Calu3 (cell line): ENCODE measurements at regions not wholly inside any gene's neighbourhood (a gene's known extent, or its start where the extent isn't known, plus 50 kb on each side); places are given as distances from the start of the nearest gene placed in this dataset.

Experiments used
- BruUV-seq: library from RNA; stranded (reverse); fragments of 400-500 nt; replicated peaks from 2 replicates; lab custom pipeline; 2021; lab: Mats Ljungman, UMichigan
- CTCF ChIA-PET: fragments of 300-600 bp; sonication (Branson Sonifier 250); formaldehyde crosslinking; loops from one replicate; lab custom pipeline; 2022; ENCODE audit warnings: antibody characterized with exemption; lab: Charles Lee
- DNase-seq: peaks from one replicate; pipeline ENCODE4 v3.0.0; 2022
- H3K27ac Mint-ChIP-seq: one replicate; pipeline ENCODE4 v1.8.0; 2022; ENCODE audit warnings: mixed read lengths; ENCODE audit not compliant: unreplicated experiment
- H3K27me3 Mint-ChIP-seq: one replicate; pipeline ENCODE4 v1.8.0; 2022; ENCODE audit warnings: mixed read lengths; ENCODE audit not compliant: unreplicated experiment
- H3K36me3 Mint-ChIP-seq: one replicate; pipeline ENCODE4 v1.8.0; 2022; ENCODE audit warnings: mild to moderate bottlenecking, moderate library complexity, mixed read lengths; ENCODE audit not compliant: insufficient read depth, unreplicated experiment
- H3K4me1 Mint-ChIP-seq: one replicate; pipeline ENCODE4 v1.8.0; 2022; ENCODE audit warnings: mild to moderate bottlenecking, low read depth, mixed read lengths; ENCODE audit not compliant: unreplicated experiment
- H3K4me3 Mint-ChIP-seq: one replicate; pipeline ENCODE4 v1.8.0; 2022; ENCODE audit warnings: mild to moderate bottlenecking, low read depth, moderate library complexity, mixed read lengths; ENCODE audit not compliant: unreplicated experiment
- H3K9me3 Mint-ChIP-seq: one replicate; pipeline ENCODE4 v1.8.0; 2022; ENCODE audit warnings: low read depth, mixed read lengths; ENCODE audit not compliant: unreplicated experiment
- intact Hi-C: fragments of 100-400 bp; cut with micrococcal nuclease; formaldehyde crosslinking; loops from one replicate; pipeline ENCODE4 v1.10.0; 2022; ENCODE audit not compliant: unreplicated experiment
- TF ChIP-seq, protein P1 (sequence below): fragments of 200-600 bp; IDR thresholded peaks from one replicate; pipeline ENCODE4 v1.8.0; 2022; ENCODE audit warnings: antibody characterized with exemption; ENCODE audit not compliant: unreplicated experiment

DNA sequence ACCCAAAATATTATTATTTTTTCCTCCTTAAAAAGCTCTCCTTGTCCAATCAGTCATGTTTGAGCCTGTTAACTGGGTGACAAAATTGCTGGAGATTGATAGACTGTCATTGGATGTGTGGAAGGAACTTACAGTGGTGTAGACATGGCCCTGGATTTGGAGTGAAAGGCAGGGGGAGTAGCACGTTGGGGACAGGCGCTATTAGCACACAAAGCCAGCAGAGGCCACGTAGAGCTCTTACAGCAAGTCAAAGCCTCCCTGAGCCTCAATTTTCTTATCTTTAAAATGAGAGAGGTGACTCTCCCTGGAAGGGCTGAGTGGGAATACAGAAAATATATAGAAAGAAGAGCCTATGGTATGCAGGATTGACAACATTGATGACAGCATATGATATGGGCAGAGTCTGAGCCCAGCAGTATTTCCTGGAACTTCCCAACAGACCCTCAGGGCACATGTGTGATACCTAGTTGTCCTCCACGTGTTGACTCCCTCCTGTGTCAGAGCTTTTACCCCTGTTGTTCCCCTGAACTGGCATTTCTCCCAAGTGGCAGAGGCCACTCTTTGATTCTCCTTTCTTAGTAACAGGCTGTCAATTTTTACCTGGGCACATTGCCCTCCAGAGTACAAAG is 504.9 kb downstream of the VRK1 start:
- no TSS peak for BruUV-seq
- H3K9me3 Mint-ChIP-seq = peaks cover 14% of the 10 kb centered on the region

DNA sequence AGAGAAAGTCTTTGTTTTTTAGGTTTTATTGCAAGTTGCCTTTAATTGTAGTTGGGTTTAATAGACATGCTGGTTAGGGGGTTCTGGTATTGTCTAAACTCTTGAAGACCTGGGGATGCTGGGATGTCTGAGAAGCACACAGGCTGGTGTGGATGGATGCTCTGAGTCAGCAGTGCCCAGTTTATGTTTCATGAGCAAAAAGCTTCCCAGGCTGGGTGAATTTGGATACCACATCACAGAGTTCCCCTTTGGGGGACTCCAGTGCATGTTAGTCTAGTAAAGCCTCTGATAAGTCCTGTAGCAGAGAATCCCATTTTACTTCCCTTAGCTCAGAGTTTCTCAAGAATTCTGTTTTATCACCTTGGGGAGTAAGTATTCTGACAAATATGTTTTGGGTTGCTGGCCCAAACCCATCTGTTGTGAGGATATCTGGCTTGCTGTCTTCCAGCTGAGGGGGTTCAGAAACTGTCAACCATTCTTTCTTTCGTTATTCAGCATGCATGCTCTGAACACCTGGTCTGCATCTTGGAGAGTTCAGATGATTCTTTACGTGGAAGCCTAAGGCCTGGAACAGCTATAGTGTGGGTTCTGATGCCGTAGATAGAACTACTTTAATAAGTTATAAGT is 509.1 kb downstream of the VRK1 start:
- Mint-ChIP-seq H3K36me3 (no peaks in the 10 kb centered on the region), H3K4me1 (no peaks in the 10 kb centered on the region), H3K27me3 (no peaks in the 10 kb centered on the region), H3K27ac (no peak overlapping the region), H3K9me3 (peaks cover 15% of the 10 kb centered on the region), H3K4me3 (no peak overlapping the region)
- TF ChIP-seq, protein P1, sequence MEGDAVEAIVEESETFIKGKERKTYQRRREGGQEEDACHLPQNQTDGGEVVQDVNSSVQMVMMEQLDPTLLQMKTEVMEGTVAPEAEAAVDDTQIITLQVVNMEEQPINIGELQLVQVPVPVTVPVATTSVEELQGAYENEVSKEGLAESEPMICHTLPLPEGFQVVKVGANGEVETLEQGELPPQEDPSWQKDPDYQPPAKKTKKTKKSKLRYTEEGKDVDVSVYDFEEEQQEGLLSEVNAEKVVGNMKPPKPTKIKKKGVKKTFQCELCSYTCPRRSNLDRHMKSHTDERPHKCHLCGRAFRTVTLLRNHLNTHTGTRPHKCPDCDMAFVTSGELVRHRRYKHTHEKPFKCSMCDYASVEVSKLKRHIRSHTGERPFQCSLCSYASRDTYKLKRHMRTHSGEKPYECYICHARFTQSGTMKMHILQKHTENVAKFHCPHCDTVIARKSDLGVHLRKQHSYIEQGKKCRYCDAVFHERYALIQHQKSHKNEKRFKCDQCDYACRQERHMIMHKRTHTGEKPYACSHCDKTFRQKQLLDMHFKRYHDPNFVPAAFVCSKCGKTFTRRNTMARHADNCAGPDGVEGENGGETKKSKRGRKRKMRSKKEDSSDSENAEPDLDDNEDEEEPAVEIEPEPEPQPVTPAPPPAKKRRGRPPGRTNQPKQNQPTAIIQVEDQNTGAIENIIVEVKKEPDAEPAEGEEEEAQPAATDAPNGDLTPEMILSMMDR = no peak
- CTCF ChIA-PET = no interaction called here
- BruUV-seq = no TSS peak
- DNase-seq = no peak
- intact Hi-C loops = no loop called here

More for the DNA sequence above, 504.9 kb downstream of the VRK1 start:
- no peak overlapping the region for H3K27ac Mint-ChIP-seq
- CTCF ChIA-PET = no interaction called here
- H3K27me3 Mint-ChIP-seq = no peaks in the 10 kb centered on the region
- intact Hi-C loops = no loop called here
- H3K4me3 Mint-ChIP-seq = no peak overlapping the region
- H3K4me1 Mint-ChIP-seq = no peaks in the 10 kb centered on the region
- TF ChIP-seq, protein P1 = no peak
- H3K36me3 Mint-ChIP-seq = no peaks in the 10 kb centered on the region
- no peak for DNase-seq

DNA sequence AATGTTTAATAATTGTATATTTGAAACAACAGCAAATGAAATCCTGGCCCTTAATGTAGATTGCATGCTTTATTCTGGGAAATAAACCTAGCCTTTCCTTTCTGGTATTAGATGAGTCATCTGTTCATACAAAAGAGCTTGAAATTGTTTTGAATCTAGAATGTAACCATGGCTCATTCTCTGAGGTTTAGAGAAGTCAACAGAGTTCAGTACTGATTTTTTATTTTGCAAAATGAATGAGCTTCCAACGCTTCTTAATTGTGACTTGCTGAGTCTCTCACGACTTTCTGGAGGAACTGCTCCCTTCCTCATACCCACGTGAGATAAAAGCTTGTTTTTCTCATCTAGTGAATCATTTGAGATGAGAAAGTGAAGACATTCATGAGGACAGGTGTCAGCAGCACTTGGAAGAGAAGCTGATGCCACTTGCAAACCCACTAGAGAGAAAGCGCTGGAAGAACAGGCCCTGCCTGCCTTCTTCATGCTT is 509.6 kb downstream of the VRK1 start:
- no peak overlapping the region for H3K4me3 Mint-ChIP-seq
- TF ChIP-seq, protein P1 = no peak
- H3K27ac Mint-ChIP-seq = no peak overlapping the region
- H3K9me3 Mint-ChIP-seq = peaks cover 15% of the 10 kb centered on the region
- no peak for DNase-seq
- no peaks in the 10 kb centered on the region for H3K36me3 Mint-ChIP-seq
- H3K4me1 Mint-ChIP-seq = no peaks in the 10 kb centered on the region
- CTCF ChIA-PET = no interaction called here
- no peaks in the 10 kb centered on the region for H3K27me3 Mint-ChIP-seq
- no TSS peak for BruUV-seq
- intact Hi-C loops = no loop called here

DNA sequence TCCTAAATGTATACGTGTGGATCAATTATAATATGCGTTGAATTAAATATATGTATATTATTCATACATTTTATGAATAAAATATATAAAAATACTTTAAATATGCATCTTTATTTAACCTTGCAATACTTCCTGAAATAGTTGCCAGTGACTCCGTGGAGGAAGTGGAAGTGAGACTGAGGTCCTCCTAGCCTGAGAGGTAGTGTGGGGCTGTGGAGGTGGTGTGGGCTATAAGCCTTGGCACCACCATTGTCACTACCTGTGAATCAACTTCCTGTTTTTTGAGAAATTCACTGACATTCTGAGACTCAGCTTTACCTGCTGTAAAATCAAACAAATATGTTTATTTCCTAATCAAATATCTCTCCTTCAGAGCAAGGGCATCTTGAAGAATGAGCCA is 514.2 kb downstream of the VRK1 start:
- BruUV-seq = no TSS peak
- no peaks in the 10 kb centered on the region for H3K4me1 Mint-ChIP-seq
- intact Hi-C loops = no loop called here
- no peaks in the 10 kb centered on the region for H3K36me3 Mint-ChIP-seq
- TF ChIP-seq, protein P1 = no peak
- H3K27ac Mint-ChIP-seq = no peak overlapping the region
- no peak for DNase-seq
- no peaks in the 10 kb centered on the region for H3K27me3 Mint-ChIP-seq
- peaks cover 13% of the 10 kb centered on the region for H3K9me3 Mint-ChIP-seq
- CTCF ChIA-PET = no interaction called here
- no peak overlapping the region for H3K4me3 Mint-ChIP-seq
